HuH-7.5 (cell line): ENCODE measurements at regions not wholly inside any gene's neighbourhood (a gene's known extent, or its start where the extent isn't known, plus 50 kb on each side); places are given as distances from the start of the nearest gene placed in this dataset.
A peak's percentile ranks its signal among the peaks of the same experiment; 100 is the strongest.

ENCODE experiments used
- DNase-seq: peaks from one replicate; pipeline ENCODE4 v3.0.0; 2011; ENCODE audit warnings: low spot score

DNA sequence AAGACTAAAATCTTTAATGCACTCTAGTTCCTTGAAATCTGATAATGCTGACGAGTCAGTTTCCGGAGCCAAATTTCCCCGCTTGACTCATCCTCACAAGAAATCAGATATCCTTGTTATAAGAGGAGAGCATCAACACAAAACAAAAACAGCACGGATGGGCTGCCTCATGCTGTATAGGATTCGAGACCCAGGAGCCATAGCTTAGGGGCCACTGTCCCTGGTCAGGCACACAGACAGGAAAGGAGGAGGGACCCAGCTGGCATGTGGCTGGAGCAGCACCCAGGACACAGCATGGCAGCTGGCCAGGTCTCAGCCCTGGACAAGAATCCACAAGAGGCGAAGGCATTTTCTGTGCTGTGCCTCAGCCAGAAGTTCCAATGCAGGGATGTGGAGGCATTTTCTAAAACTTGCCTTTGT is 110.2 kb upstream of the SPATA13 start:
- no peak for DNase-seq

DNA sequence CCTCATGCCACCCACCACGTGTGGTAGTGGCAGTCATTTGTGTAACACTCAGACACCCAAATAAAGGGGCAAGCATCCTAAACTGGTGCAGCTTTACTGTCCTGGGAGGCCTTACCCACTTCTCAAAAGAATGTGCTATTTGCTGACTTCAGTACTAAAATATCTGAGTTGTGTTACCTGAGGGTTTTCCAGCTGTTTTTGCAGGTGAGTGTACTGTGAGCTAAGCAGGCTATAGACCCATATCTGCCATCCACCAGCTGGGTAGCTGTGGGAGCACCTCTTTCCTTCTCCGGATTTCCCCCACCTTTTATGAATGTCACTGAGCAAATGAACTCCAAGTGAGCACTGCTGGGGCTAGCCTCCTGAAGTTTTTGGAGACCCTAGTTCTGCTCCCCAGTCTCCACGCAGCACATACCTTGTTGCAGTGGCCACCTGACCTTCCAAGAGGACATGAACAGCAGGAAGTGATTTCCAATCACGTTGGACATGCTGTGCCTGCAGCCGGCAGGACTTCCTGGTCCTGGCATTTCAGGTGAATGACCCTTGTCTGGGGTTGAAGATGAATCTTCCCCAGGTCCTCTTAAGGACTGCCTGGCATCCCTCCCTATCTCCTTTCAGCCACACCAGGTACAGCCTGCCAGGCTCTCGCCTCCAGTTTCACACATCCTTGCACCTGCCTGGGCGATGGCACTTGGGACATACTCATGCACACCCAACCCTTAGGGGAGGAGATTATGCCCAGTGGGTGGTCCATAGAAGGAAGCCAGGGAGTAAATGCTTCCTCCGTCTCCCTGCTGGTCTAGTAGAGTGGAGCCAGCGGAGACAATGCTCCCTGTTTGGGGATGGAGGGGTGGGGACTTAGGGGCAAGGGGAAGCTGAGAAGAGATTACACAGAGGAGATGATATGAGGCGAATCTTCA is 109.5 kb upstream of the SPATA13 start:
- DNase-seq: no peak

- DNase-seq: no peak
Measured at GRCh38 chr13:24052547-24053518, 107.7 kb upstream of the SPATA13 start.

GRCh38 chr13:24053519-24054251 is 106.8 kb upstream of the SPATA13 start:
- DNase-seq: peak; percentile 58

- DNase-seq: no peak
Measured at GRCh38 chr13:24056616-24057137, 103.8 kb upstream of the SPATA13 start.

- no peak for DNase-seq
Measured at GRCh38 chr13:24060993-24061392, 99.5 kb upstream of the SPATA13 start.

- DNase-seq: no peak
Measured at GRCh38 chr13:24063281-24063877, 97.1 kb upstream of the SPATA13 start.

DNA sequence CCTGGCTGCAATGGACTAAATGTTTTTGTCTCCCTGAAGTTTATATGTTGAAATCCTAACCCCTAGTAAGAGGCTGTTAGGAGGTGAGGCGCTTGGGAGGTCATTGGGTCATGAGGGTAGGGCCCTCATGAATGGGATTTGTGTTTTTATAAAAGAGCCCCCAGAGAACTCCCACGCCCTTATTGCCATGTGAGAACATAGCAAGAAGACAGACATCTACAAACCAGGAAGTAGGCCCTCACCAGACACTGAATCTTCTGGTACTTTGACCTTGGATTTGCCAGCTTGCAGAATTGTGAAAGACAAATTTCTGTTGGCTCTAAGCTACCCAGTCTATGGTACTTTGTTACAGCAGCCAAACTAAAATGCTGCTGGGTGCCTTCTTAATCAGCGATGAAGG is 96.1 kb upstream of the SPATA13 start:
- no peak for DNase-seq

- DNase-seq: no peak
Measured at GRCh38 chr13:24065176-24065575, 95.3 kb upstream of the SPATA13 start.

DNA sequence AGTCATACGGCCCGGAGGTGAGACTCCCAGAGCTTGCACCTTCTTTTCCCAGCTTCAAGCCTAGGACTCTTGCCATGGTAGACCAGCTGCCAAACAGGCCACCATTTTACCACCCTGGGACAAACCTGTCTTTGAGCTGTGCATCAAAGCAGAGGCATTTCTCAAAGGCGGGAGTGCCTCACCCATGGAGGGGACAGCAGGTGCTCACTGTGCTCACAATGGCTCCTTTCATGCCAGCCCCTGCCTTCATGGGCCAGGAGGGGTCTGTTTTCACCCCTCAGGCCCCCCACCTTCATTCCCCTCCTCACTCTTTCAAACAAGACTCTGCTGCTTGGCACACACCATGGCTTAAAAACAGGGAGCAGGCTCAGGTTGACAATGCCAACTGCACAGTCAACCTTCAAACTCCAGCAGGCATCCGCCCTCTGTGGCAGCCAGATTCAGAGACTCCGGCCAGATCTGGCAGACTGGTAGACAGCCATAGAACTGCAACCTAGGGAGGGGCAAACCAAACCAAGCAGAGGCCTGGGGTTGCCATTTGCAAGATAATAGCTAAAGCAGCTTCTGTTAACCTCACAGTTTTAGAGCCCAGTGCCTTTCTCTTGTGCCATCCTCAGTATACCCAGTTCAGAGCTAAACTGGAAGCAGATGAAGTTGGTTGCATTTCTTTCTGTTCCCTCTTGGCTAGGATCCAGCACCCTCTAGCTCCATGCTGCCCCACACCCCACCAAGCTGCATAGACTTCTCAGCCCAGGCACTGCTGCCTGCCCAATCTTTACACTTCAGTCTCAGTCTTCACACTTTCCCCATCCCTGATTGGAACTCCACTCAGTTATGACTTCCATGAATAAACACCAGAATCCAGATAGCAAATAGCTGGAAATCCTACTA is 93.9 kb upstream of the SPATA13 start:
- no peak for DNase-seq

DNA sequence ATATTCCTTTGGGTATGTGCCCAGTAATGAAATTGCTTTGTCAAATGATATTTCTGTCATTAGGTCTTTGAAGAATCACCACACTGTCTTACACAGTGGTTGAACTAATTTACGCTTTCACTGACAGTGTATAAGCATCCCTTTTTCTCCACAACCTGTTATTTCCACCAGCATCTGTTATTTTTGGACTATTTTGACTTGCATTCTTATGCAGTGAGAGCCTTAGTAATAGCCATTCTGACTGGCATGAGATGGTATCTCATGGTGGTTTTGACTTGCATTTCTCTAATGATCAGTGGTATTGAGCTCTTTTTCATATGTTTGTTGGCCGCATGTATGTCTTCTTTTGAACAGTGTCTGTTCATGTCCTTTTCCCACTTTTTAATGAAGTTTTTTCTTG is 92.0 kb upstream of the SPATA13 start:
- no peak for DNase-seq

GRCh38 chr13:24071016-24071415 is 89.5 kb upstream of the SPATA13 start:
- no peak for DNase-seq

- DNase-seq: no peak
Measured at GRCh38 chr13:24071423-24072075, 89.0 kb upstream of the SPATA13 start.

GRCh38 chr13:24073657-24074056 is 86.9 kb upstream of the SPATA13 start:
- no peak for DNase-seq

- no peak for DNase-seq
Measured at GRCh38 chr13:24074678-24075077, 85.8 kb upstream of the SPATA13 start.

DNA sequence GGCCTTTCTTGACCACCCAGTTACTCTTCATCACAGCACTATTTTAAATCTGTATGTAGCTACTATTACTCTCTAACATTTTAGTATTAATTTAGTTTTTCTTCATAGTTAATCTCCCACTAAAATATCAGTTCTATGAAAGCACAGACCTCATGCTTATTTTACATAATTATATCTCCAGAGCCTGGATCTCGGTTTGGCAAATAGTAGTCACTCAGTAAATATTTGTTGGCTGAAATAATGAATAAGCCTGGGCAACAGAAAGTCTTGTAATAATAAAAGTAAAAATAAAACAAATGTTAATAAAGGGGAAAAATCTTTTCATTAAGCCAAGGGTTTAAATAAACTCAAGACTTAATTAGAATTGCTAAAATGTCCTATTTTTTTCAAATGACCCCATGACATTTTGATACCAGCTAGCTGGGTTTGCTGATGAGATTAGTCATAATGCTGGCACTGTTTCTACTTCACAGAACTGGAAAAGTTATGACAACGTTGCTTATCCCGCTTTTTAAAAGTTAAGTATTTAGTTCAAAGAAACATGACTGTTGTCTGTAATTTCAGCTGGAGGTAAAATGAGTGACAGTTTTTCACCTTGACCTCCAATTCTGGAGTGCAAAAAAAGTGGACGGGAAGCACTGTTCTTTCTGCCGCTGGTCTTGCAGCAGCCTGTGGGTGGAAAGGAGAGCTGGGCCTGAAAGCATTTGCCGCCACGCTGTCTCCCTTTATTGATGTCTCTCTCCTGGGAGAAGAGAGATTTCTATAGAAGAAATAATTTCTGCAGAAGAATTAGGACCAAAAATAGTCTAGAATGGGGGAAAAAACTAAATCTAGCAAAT is 85.2 kb upstream of the SPATA13 start:
- DNase-seq: no peak

DNA sequence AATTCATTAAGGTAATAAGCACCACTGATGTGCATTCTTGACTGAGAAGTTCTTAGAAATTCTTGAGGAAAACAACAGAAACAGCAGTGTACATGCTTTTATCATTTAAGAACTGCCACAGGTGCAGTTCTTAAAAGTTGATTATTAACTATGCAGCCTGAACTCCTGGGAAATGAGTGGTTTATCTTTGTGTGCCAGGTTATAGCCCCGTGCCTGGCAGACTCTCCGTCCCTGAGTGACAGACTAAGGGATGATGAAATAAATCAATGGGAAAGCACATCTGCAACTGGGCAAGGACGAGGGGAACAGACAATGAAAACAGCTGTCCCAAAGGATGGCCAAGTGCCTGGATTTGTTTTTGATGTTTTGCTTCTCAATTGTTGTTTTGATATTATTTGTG is 84.4 kb upstream of the SPATA13 start:
- DNase-seq: peak; percentile 64

- DNase-seq: no peak
Measured at GRCh38 chr13:24076636-24077035, 83.9 kb upstream of the SPATA13 start.

GRCh38 chr13:24080134-24080533 is 80.4 kb upstream of the SPATA13 start:
- no peak for DNase-seq
